ENCODE measurements at regions not wholly inside any gene's neighbourhood (a gene's known extent, or its start where the extent isn't known, plus 50 kb on each side); places are given as distances from the start of the nearest gene placed in this dataset.
"Not testable (repeated sequence)": the region's sequence is repeated elsewhere in the genome, so short reads cannot be mapped to it uniquely, and the experiment has no call there.

DNA sequence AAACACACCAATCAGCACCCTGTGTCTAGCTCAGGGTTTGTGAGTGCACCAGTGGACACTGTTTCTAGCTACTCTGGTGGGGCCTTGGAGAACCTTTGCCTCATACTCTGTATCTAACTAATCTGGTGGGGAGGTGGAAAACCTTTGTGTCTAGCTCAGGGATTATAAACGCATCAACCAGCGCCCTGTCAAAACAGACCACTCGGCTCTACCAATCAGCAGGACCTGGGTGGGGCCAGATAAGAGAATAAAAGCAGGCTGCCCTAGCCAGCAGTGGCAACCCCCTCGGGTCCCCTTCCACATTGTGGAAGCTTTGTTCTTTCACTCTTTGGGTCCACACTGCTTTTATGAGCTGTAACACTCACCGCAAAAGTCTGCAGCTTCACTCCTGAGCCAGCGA is 121.8 kb downstream of the FSCB start:
- DNase-seq, result not testable (repeated sequence)

- not testable (repeated sequence) for DNase-seq
These were observed 122.3 kb downstream of the FSCB start for GRCh38 chr14:44384601-44385293.

DNA sequence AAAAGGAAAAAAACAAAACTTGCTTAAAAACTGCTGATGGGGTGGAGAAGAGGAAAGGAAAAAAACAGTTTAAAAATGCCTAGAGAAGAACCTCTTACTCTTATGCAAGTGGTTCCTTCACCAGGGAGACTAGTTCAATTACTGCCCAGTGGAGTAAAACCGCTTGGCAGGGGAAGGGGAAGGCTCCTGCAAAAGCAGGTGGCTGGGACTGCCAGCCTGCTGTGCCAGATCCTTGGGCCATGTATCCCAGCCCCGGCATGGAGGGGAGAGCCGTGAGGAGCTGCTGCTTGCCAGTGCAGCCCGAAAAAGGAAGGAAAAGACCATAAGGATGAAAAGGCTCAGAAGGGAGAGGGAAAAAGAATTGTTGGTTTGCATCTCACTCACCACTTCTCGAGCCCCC is 123.0 kb downstream of the FSCB start:
- DNase-seq, result no peak

- no peak for DNase-seq
These were observed 123.4 kb downstream of the FSCB start for GRCh38 chr14:44383636-44384035.

GRCh38 chr14:44379292-44379977 is 127.6 kb downstream of the FSCB start:
- DNase-seq, result no peak

DNA sequence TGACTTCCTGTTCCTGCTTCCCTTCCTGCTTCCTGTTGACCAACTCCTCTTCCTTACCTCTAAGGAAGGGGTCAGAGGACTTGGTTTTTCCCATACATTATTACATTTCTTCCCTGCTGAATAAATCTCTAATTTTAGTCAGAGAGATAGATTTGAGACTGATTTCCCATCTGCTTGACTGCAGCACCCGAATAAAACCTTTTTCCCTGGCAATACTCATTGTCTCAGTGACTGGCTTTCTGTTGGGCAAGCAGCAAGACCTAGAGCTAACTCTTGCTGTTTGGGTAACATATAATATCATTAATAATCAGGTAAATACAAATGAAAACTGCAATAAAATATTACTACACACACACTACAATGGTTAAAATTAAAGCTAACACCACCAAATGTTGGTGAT is 132.2 kb downstream of the FSCB start:
- DNase-seq, result no peak

DNA sequence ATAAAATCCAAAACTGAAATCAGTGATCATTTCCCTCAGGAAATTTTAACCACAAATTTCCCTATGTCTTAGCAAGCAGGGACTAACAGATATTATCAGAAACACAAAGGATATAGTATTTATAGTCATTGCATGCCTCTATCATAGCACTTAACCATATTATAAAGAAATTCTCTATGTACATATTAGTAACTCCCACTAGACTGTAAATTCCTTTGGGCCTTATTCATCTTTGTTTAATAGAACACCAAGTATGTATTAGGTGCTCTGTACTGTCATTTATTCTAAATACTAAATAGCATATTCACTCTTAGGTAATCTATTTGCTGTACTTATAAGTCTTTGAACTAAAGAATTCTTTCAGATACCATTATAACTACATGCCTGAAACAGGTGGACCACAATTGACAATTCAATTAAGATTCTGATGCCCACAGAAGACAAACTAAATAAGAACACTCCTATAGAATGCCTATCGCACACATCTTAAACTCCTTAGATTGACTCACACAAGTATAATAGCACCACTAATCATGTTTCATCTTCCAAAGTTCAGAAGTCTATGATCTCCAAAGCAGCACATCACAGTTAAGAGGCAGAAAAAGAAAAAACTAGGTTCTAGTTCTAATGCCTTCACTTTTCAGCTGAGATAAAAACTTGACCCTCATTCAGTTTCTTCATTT is 134.1 kb downstream of the FSCB start:
- DNase-seq, result no peak

GRCh38 chr14:44372231-44372630 is 134.9 kb downstream of the FSCB start:
- DNase-seq, result no peak

DNA sequence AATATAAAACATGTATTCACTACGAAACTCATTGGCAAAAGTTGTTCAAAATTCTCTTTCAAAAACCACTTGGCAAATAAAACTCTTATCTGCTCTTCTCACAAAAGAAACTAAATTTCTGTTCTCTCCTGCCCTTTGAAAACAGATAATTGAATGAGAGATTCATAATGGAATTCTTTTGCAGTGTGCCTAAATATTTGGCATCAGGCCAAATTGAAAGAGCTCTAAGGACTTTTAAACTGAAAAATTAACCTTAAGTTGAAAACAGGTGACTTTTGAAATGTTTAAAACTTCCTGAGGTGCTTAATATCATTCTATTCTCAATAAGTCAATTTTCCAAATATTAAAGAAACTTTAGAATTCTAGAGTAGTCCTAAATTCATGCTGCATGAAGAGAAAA is 136.4 kb downstream of the FSCB start:
- DNase-seq, result no peak

- DNase-seq, result no peak
These were observed 137.5 kb downstream of the FSCB start for GRCh38 chr14:44369401-44370123.

- no peak for DNase-seq
These were observed 146.0 kb downstream of the FSCB start for GRCh38 chr14:44361083-44361482.

- DNase-seq, result no peak
These were observed 153.3 kb downstream of the FSCB start for GRCh38 chr14:44353805-44354204.

GRCh38 chr14:44352201-44352600 is 154.9 kb downstream of the FSCB start:
- DNase-seq, result no peak

- DNase-seq, result no peak
These were observed 159.8 kb downstream of the FSCB start for GRCh38 chr14:44347316-44347715.

DNA sequence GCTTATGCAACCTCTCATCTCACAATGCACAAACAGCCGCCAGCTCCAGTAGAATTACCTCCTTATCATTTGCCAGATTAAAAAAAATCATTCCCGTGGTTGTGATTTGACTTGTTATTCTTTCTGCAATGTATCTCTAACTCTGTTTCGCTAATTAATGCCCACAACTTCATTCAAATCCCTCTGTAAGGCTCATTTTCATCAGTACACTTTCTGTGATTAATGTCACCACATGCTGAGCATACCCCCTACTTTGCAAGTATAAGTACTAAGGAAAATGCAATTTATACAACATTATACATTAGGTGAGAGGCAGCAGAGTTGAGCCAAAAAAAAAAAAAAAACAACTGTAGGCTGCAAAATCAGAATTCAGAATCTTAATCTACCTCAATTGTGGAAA is 166.0 kb downstream of the FSCB start:
- no peak for DNase-seq

DNA sequence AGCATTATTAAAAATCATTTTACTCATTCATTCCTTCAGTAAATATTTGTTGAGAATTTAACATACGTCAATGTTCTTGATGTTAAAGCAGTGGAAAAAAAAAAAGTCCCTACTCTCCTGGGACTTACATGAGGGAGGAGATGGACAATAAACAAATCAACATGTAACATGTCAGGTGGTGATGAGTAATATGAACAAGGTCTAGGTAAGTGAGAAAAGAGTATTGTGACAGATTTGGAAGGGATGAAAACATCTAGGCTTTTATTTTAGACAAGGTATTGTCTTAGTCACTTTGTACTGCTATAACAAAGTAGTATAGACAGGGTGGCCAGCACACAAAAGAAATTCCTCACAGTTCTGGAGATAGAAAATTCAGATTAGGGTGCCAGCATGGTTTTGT is 167.2 kb downstream of the FSCB start:
- no peak for DNase-seq

DNA sequence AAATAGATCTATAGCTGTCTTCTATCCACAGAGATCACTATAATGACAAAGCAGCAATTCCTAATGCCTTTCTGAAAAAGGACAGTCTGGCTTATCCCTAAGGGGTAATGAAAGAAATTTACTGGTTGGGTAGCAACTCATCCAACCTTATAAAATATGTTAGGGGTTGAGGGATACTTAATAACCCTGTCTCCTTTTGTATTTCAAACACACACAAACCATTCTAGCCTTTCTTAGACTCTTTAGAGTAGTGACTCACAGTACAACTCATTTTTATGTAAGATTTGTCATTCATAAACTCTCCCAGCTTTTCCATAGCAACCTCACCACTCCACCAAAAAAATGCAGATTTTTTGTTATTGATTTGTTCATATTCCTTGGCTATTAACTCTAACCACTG is 167.9 kb downstream of the FSCB start:
- DNase-seq, result no peak

- no peak for DNase-seq
These were observed 189.7 kb downstream of the FSCB start for GRCh38 chr14:44317441-44317746.

DNA sequence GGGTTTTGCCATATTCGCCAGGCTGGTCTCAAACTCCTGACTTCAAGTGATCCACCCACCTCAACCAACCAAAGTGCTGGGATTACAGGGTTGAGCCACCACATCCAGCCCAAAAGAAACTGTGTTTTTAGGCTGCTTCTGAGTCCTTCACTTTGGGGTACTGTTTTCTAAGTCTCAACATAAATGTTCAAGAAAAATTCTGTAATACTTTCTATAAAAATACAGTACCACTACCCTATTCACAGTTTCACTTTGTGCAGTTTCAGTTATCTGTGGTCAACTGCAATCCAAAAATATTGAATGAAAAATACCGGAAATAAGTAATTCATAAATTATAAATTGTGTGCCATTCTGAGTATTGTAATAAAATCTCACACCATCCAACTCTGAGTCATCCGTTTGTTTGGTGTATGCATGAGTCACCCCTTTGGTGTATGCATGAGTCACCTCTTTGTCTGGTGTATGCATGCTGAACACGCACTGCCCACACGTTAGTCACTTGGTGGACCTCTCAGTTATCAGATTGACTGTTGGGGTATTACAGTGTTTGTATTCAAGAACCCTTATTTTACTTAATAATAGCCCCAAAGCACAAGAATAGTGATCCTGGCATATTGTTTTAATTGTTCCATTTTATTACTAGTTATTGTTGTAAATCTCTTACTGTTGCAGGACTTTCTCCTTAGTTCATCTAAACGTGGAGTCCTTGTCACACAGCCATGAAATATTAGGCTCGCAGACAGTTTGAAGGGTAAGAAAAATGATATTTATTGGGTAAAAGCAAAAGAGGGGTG is 190.2 kb downstream of the FSCB start:
- no peak for DNase-seq

- DNase-seq, result no peak
These were observed 197.8 kb downstream of the FSCB start for GRCh38 chr14:44309331-44309730.

GRCh38 chr14:44300916-44301315 is 206.2 kb downstream of the FSCB start:
- DNase-seq, result no peak

- DNase-seq, result no peak
These were observed 209.6 kb downstream of the FSCB start for GRCh38 chr14:44297437-44297836.

DNA sequence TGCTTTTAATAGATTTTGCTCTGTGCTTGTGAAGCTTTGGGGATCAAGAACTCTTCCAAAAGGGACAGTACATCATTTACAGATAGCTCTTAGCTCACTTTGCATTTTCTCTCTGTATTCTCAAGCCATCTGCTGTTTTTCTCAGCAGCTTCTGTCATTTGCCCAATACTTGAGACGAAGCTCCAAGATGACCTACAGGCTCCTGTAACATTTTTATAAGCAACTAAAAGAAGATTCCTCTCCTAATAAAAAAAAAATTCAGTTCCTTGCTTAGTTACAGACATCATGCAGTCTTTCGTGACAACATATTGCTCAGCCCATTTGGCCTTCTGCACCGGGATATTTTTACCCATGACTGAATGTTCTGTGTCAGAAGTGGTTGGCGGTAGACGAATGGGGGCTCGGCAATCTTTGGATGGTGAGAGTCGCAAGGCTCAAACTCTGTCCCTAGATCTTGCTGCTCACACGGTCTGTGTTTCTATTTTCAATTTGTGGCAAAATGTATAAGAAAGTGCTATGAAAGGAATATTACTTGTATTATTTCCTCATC is 215.6 kb downstream of the FSCB start:
- DNase-seq, result no peak

Data from CD4-positive, alpha-beta T cell treated with Interleukin-21 for 1 hour (primary cell).